ENCODE measurements at regions not wholly inside any gene's neighbourhood (a gene's known extent, or its start where the extent isn't known, plus 50 kb on each side); places are given as distances from the start of the nearest gene placed in this dataset.

DNA sequence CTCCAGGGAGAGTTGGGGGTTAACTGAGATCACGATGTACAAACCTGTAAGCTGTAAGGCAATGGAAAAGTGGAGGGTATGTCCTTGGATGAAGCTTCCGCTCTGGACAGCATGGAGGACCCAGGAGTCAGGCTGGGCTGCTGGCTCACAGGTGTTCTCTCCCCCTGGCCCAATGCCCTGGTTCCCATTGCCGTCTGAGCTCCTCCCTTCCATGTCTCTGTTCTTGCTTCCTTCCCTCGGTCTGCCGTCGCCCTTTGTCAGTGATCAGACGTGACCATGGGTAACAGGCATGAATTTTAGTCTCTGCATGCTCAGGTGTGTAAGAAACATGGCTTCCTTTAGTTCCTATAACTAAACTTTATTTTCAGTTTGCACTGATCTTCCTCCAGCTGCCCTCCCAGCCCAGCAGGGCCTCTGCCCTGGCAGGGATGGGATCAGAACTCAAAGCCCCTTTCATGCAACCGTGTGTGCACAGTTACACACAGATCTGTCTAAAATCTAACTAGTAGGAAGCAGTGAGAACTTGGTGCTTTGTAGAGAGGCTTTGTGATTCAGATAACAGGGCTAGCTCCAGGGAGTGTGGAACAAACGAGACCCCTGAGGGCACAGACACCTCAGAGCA is 51.7 kb upstream of the KCNMB1 start:
- in situ Hi-C loops (cut with MboI; ENCODE audit: low pct_unique_long_range_greater_than_20kb in 2 of 9, low sequenced_read_pairs in 9 of 9, unreplicated experiment in 9 of 9): loop anchor here in 6 of 9 experiments (25.0 kb wide), 3 partner anchors 171 to 346 kb away; partner anchors contain the start of gene GABRP (in 3 of the 6)
- no peak for ATAC-seq (replicated peaks in 6 of 8)
- WGBS, 10 experiments: 0 to 100% (median 86%) methylated on average over 1 to 6 of the region's 9 CpGs; no CpG with 5 or more reads in 4 of the 10 experiments
- Histone ChIP-seq H3K27ac (no peak overlapping the region), H3K4me3 (no peak overlapping the region), H3K4me1 (replicated peaks in 1 of 2) (peaks cover 31 to 34% of the 10 kb centered on the region in 2 donors)

DNA sequence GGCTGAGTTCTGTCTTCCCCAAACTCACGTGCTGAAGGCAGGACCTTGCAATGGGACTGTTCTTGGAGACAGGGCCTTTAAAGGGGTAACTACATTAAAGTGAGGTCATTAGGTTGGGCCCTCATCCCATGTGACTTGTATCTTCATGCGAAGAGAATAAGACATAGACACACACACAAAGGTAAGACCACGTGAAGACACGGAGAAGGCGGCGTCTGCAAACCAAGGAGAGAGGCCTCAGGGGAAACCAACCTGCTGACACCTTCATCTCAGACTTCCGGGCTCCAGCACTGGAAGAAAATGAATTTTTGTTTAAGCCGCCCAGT is 50.7 kb upstream of the KCNMB1 start:
- no peak for ATAC-seq (replicated peaks in 6 of 8)
- no peak overlapping the region for H3K27ac ChIP-seq
- H3K4me1 ChIP-seq (replicated peaks in 1 of 2): peaks cover 33 to 36% of the 10 kb centered on the region in 2 donors
- in situ Hi-C loops (cut with MboI; ENCODE audit: low pct_unique_long_range_greater_than_20kb in 2 of 9, low sequenced_read_pairs in 9 of 9, unreplicated experiment in 9 of 9): loop anchor here in 8 of 9 experiments (10.0 to 25.0 kb wide), 4 partner anchors 172 to 347 kb away; partner anchors contain the start of gene GABRP (in 3 of the 8)
- no peak overlapping the region for H3K4me3 ChIP-seq
- 83 to 100% (median 94%) methylated on average over 1 to 7 of the region's 8 CpGs; no CpG with 5 or more reads in 2 of the 10 experiments for WGBS, 10 experiments

- Histone ChIP-seq H3K4me3 (no peak overlapping the region), H3K4me1 (replicated peaks in 1 of 2) (peaks cover 29 to 33% of the 10 kb centered on the region in 2 donors), H3K27ac (peak overlapping the region in 1 of 2 donors; percentile 55)
- in situ Hi-C loops (cut with MboI; ENCODE audit: low pct_unique_long_range_greater_than_20kb in 2 of 9, low sequenced_read_pairs in 9 of 9, unreplicated experiment in 9 of 9): loop anchor here in 8 of 9 experiments (10.0 to 25.0 kb wide), 4 partner anchors 173 to 348 kb away; partner anchors contain the start of gene GABRP (in 3 of the 8)
- 64 to 95% (median 86%) methylated on average over 2 to 10 of the region's 15 CpGs; no CpG with 5 or more reads in 6 of the 10 experiments for WGBS, 10 experiments
- ATAC-seq (replicated peaks in 6 of 8): peak in 4 of 8 experiments; percentile 7 to 20 (median 8)
These were observed 50.2 kb upstream of the KCNMB1 start for GRCh38 chr5:170439223-170439943.

Data from motor neuron (in vitro differentiated cells).